ENCODE measurements at regions not wholly inside any gene's neighbourhood (a gene's known extent, or its start where the extent isn't known, plus 50 kb on each side); places are given as distances from the start of the nearest gene placed in this dataset.
"Not testable (repeated sequence)": the region's sequence is repeated elsewhere in the genome, so short reads cannot be mapped to it uniquely, and the experiment has no call there.

DNA sequence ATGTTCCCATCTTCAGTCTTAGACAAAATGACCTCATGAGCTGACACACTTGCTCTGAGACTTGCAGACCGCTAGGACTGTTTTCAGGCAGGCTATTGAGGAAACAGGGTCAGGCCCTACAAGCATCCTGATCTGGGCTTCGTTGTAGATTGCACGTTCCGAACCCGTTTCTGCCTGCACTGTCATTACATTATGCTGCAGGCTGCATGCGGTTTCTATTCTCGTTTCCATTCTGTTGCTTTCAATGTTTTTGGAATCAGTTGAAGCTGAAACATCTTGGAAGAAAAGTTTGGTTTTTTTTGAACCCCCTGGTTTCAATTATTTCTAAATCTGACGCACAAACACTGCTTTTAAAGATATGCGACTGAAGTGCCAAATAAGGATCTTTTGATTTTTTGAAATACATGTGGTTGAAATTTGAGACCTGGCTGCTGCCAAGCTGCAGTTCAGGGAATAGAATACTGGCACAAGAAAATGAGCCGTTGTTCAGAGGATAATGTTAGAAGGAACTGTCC lies 716.1 kb upstream of the INTU start:
- DNase-seq (ENCODE audit: low spot score) = no peak

GRCh38 chr4:126922328-126922938 lies 710.3 kb upstream of the INTU start:
- DNase-seq (ENCODE audit: low spot score) = not testable (repeated sequence)

DNA sequence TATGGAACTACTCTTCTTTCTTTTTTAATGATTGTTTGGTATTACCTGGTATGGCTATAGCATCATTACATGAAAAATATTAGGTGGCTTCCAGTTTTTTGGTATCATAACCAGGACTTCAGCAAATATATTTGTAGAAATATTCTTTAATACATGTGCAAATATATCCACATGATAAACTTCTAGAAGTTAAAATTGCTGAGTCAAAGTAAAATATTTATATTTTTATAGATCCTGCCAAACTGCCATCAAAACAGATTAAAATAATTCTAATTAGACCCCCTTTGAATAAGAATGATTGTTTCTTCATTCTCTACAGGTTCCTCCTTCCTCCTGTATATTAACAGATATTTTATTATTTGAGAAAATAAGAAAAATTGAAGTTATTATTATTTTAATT lies 708.5 kb upstream of the INTU start:
- DNase-seq (ENCODE audit: low spot score) = no peak

- not testable (repeated sequence) for DNase-seq (ENCODE audit: low spot score)
Observed at GRCh38 chr4:126930059-126930458, 702.7 kb upstream of the INTU start.

- DNase-seq (ENCODE audit: low spot score) = no peak
Observed at GRCh38 chr4:126935801-126936200, 697.0 kb upstream of the INTU start.

GRCh38 chr4:126937342-126937741 lies 695.4 kb upstream of the INTU start:
- DNase-seq (ENCODE audit: low spot score) = no peak

DNA sequence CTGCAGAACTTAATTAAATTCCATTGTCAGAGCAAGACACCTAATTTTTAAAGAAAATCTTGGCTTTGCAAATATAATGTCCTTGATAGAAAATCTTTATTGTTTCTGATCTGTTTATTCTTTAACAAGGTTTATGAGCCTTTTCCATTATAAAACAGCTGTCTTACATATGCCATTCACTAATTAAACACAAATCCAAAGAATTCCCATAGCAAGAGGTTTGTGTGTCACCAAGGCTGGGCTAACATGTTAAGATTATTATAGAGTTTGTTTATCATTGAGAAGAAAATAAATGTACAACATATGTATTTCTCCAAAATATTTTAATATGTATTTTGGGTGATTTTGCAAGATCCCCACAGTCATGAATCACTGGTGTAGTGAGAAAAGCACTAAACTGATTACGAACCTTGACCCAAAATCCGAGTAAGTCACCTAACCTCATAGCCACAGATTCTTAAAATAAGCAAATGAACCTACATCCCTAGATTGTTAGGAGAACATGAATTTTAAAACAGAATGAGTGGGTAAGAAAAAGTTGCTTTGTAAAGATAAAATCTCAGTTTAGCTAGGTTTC lies 694.8 kb upstream of the INTU start:
- DNase-seq (ENCODE audit: low spot score) = no peak

DNA sequence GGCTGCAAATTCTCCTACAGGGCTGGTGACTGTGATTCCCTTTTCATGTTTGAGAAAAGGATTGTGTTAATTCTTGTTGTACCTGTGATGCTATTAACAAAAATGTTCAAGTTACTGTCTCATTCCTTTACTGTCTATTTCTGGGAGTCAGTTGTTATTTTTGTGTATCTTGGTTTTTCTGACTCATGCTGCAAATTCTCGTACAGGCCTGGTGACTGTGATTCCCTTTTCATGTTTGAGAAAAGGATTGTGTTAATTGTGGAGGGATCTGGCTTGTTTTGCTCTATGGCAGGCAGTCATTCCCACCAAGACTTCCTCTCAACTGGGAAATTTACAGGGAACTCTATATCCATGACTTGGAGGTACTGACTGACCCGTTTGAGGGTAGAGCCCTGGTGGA lies 693.4 kb upstream of the INTU start:
- DNase-seq (ENCODE audit: low spot score) = no peak

GRCh38 chr4:126947536-126947935 lies 685.2 kb upstream of the INTU start:
- DNase-seq (ENCODE audit: low spot score) = no peak

- no peak for DNase-seq (ENCODE audit: low spot score)
Observed at GRCh38 chr4:126954537-126955291, 678.0 kb upstream of the INTU start.

GRCh38 chr4:126955292-126956183 lies 677.2 kb upstream of the INTU start:
- DNase-seq (ENCODE audit: low spot score) = no peak

DNA sequence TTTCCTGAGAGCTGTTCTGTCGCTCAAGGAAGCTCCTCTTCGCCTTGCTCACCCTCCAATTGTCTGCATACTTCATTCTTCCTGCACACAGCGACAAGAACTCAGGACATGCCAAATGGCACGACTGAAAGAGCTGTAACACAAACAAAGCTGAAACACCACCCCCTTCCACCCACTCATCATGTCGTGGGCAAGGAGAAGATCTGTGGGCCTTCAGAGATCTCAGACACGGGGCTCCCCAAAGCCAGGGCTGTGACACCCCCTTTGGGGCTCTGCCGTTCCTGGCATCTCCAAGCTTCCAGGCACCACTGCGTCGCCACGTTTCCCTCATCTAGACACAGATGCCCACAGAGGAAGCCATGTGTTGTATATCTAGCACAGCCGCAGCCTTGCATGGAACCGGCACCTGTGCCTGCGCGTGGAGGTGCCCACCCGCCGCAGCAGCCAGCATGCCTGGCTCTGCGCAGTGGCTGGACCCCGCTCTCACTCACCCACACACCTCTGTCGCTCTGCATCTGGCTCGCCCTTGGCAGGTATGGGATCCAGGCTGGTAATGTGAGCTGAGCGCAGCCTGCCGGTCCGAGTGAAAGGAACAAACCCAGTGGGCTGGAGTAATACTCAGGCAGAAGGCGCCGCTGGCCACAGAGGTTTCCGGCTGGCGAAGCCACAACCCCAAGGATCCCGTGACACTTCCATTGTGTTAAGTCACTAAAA lies 676.4 kb upstream of the INTU start:
- DNase-seq (ENCODE audit: low spot score) = no peak

DNA sequence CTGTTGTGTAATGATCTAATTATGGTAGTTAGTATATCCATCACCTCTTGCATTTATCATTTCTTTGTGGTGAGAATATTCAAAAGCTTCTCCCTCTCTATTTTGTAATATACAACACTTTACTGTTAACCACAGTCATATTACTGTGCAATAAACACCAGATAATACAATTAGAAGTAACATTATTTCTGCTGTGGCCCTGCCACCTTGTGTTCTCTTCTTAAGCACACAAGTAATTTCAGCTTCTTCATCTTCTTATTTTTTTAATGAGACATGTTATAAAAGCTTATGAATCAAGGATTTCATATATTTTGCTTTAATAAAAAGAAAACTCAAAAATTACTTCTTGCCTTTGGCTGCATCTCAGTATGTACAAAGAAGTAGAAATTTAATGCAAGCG lies 675.2 kb upstream of the INTU start:
- no peak for DNase-seq (ENCODE audit: low spot score)

DNA sequence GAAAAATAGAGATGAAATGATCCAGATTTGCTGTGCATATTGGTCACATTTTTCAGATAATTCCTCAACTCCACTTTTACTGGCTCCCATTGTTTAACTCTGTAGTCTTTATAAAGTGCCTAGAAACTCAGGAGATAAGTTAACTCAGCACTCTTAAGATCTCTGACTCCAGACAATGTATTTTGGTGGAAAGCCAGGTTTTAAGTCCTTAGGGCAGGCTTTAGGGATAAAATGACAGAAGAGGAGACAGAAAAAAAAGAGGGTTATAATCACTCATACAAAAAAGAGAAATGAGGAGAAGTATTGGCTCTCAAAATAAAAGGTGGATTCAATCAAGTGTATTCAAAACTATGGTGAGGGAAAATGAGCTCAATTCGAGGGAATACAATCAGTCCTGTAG lies 674.8 kb upstream of the INTU start:
- no peak for DNase-seq (ENCODE audit: low spot score)

DNA sequence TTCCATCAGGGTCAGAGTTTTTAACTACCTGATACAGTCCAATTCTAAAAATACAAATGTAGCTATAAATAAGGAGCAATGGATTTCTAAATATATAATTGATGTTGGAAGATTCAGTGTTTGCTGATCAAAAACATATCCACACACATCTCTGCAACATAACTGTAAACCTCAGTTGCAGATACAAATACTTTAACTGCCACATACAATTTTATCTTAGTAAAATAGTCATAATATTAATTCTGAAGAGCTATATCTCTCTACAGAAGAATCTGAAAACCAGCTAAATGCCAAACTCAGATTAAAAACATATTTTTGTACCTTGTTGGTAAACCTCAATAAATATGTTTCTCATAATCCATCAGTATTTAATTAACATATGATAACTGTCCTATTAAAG lies 674.3 kb upstream of the INTU start:
- no peak for DNase-seq (ENCODE audit: low spot score)

DNA sequence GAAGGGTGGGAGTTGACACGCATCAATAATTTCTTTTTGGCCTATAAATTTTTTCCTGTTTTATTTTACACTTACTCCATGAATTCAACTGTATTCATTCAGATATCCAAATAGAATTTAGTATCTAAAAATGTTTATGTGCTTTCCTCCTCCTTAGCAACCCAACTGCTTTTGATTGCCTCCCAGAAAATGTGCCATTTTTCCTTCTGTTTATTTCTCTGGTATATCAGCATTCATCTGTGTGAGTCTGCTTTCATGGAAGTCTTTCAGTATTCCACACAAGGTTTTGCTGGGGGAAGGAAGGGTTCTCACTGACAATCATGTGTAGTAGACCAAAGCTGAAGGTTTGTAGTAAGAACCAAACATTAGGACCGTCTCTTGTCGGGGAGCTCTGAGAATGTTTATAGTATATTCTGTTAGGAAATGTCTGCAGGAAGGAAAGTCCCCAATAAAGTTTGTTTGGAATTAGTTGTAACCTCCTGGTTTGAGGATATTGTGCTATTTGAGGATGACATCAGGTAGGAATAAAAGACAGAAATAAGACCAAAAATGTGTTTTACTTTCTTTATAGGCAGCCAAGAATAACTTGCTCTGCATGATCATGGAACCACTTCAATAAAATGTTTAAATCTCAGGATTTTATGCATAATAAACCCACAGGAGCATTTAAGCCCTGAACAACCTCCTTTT lies 673.6 kb upstream of the INTU start:
- no peak for DNase-seq (ENCODE audit: low spot score)

DNA sequence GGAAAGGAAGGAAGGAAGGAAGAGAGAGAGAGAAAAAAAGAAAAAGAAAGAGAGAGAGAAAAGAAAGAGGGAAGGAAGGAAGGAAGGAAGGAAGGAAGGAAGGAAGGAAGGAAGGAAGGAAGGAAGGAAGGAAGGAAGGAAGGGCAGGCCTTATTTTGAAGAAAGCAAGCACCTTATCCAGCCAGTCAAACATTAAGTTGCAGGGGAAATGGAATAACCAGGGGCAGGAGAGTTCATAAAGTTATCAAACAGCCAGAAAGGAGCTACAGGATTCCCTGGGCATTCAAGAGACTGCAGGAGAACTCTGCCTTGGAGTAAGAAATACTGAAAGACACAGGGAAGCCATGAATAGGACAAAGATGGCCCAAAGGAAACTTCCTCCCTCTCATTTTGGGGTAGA lies 672.0 kb upstream of the INTU start:
- no peak for DNase-seq (ENCODE audit: low spot score)

DNA sequence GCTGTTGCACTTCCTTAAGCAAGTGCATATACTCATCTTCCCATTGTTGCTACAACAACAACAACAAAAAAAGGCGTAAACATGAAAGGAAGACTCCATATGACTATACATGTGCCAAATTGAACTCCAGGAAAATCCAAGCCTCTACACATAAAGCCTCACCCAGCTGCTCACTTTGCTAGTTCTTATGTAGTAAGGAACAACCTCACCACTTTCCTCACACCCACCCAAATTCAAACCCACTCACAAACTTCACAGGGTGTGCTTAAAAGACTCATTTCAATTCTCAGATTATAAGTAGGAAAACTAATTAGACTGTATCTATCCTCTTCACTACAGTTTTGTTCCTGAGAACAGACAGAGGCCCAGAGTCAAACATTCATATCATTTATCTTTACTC lies 671.1 kb upstream of the INTU start:
- DNase-seq (ENCODE audit: low spot score) = no peak

- DNase-seq (ENCODE audit: low spot score) = no peak
Observed at GRCh38 chr4:126965877-126966276, 666.9 kb upstream of the INTU start.

GRCh38 chr4:126969360-126970235 lies 663.2 kb upstream of the INTU start:
- no peak for DNase-seq (ENCODE audit: low spot score)

Data from mucosa of gallbladder (tissue), 1 donor.